ENCODE measurements at regions not wholly inside any gene's neighbourhood (a gene's known extent, or its start where the extent isn't known, plus 50 kb on each side); places are given as distances from the start of the nearest gene placed in this dataset.

DNA sequence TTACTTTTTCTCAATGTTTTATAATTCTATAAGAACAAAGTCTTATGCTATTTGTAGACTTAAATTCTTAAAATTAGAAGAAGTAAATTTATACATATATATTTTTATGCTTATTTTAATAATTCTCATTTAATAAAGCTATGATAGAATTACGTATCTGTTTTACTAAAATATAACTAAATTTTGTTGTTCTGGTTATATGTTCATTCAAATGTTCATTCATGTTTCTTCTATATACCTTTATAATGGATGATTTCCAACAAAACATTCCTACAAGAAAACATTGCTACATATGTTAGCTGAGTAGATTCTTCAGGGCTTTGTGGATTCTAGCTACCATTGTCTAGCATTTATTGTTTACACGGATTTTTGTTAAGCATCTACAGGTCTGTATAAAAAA lies 634.3 kb upstream of the PCDH20 start:
- DNase-seq (ENCODE audit: low read depth) = no peak
- H3K4me3 ChIP-seq (ENCODE audit: low read length) = no peak overlapping the region
- TF ChIP-seq, protein P1, sequence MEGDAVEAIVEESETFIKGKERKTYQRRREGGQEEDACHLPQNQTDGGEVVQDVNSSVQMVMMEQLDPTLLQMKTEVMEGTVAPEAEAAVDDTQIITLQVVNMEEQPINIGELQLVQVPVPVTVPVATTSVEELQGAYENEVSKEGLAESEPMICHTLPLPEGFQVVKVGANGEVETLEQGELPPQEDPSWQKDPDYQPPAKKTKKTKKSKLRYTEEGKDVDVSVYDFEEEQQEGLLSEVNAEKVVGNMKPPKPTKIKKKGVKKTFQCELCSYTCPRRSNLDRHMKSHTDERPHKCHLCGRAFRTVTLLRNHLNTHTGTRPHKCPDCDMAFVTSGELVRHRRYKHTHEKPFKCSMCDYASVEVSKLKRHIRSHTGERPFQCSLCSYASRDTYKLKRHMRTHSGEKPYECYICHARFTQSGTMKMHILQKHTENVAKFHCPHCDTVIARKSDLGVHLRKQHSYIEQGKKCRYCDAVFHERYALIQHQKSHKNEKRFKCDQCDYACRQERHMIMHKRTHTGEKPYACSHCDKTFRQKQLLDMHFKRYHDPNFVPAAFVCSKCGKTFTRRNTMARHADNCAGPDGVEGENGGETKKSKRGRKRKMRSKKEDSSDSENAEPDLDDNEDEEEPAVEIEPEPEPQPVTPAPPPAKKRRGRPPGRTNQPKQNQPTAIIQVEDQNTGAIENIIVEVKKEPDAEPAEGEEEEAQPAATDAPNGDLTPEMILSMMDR (IDR thresholded peaks at IDR 0.05; ENCODE audit: insufficient read depth, low read depth, low read length, missing control alignments) = no peak

DNA sequence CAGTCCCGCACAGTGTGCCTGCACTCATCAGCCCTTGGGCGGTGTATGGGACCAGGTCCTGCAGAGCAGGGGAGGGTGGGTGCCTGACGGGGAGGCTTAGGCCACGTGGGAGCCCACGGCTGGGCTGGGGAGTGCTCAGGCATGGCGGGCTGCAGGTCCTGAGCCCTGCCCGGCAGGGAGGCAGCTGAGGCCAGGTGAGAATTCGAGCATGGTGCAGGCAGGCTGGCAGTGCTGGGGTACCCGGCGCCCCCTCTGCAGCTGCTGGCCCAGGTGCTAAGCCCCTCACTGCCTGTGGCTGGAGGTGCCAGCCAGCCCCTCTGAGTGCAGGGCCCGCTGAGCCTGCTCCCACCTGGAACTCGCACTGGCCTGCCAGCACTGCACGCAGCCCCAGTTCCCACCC lies 630.9 kb upstream of the PCDH20 start:
- H3K4me3 ChIP-seq (ENCODE audit: low read length) = no peak overlapping the region
- DNase-seq (ENCODE audit: low read depth) = no peak
- TF ChIP-seq, protein P1 (IDR thresholded peaks at IDR 0.05; ENCODE audit: insufficient read depth, low read depth, low read length, missing control alignments) = no peak

DNA sequence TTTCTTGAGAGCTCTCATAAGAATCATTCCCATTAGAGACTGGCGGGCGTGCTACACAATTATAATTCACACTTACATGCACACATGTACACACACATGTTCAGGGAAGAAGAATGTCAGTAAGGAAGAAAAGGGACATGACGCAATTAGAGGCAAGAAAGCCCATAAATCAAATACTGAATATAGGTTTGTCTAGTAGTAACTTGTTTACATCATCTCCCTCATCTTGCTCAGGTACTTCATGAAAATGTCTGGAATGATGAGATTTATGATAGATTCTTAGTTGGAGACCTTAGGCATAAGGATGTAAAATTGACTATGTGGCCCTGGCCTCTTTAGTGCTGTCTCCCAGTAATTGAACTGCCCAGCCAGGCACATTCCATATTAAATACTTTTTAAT lies 628.0 kb upstream of the PCDH20 start:
- no peak overlapping the region for H3K4me3 ChIP-seq (ENCODE audit: low read length)
- DNase-seq (ENCODE audit: low read depth) = no peak
- TF ChIP-seq, protein P1 (IDR thresholded peaks at IDR 0.05; ENCODE audit: insufficient read depth, low read depth, low read length, missing control alignments) = no peak

GRCh38 chr13:62040806-62041205 lies 625.2 kb upstream of the PCDH20 start:
- no peak overlapping the region for H3K4me3 ChIP-seq (ENCODE audit: low read length)
- TF ChIP-seq, protein P1 (IDR thresholded peaks at IDR 0.05; ENCODE audit: insufficient read depth, low read depth, low read length, missing control alignments) = no peak

DNA sequence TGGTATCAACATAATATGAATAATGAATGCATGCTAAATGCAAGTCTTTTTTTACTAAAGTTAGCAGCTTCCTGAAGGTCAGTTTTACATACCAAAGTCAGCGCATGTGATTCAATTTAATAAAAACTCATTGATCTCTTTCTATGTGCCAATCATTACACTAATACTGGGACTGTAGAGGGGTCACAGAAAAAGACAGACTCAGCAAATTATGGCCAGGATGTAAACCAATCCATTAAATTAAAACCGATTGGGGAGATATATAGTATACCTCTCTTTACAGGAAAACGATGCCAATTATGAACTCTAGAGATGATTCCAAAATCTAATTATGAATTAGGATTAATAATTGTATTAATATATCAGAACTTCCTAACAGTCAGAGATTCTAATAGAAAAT lies 624.4 kb upstream of the PCDH20 start:
- no peak overlapping the region for H3K4me3 ChIP-seq (ENCODE audit: low read length)

More at GRCh38 chr13:62040806-62041205, 625.2 kb upstream of the PCDH20 start:
- no peak for DNase-seq (ENCODE audit: low read depth)

DNA sequence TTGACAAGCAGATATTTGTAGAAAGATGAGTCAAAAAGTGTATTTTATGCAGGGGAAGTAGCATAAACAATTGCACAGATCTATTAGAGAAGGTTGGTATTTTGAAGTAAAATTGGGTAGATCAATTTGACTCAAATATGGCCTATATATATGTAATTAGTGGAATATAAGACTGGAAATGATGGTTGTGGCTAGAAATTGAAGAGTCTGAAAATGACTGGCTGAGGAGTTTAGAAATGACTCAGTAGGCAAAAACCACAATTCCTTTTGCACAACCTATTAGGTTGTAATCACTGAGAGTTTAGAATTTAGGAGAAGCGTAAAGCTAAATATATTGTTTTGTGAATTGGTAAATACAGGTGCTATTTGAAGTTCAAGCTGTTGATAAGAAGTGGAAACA lies 622.6 kb upstream of the PCDH20 start:
- H3K4me3 ChIP-seq (ENCODE audit: low read length) = no peak overlapping the region
- no peak for DNase-seq (ENCODE audit: low read depth)
- TF ChIP-seq, protein P1 (IDR thresholded peaks at IDR 0.05; ENCODE audit: insufficient read depth, low read depth, low read length, missing control alignments) = no peak

More for the DNA sequence above, 624.4 kb upstream of the PCDH20 start:
- no peak for DNase-seq (ENCODE audit: low read depth)
- TF ChIP-seq, protein P1 (IDR thresholded peaks at IDR 0.05; ENCODE audit: insufficient read depth, low read depth, low read length, missing control alignments) = no peak

DNA sequence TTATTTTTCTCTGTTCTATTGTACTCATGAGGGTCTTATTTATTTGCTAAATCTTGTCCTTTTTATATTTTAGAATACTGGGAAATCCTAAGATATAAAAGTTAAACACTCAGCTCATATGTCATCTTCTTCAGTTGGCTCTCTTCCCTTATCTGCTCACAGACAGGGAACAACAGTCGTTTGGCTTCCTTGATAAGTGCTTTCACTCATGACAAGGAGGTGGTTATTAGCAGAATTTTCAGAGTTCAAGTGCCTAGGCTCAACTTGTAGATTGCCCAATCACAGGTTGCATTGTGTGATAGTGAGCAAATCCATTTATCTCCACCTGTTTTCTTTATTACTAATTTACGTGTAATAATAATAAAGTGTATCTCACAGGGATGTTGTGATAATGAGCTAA lies 620.3 kb upstream of the PCDH20 start:
- no peak overlapping the region for H3K4me3 ChIP-seq (ENCODE audit: low read length)
- no peak for DNase-seq (ENCODE audit: low read depth)
- TF ChIP-seq, protein P1 (IDR thresholded peaks at IDR 0.05; ENCODE audit: insufficient read depth, low read depth, low read length, missing control alignments) = no peak

Data from epithelial cell of esophagus (primary cell).